ENCODE measurements at regions not wholly inside any gene's neighbourhood (a gene's known extent, or its start where the extent isn't known, plus 50 kb on each side); places are given as distances from the start of the nearest gene placed in this dataset.

GRCh38 chr4:114383067-114383466 lies 215.5 kb upstream of the UGT8 start:
- Histone ChIP-seq H3K27ac (no peak overlapping the region), H3K4me1 (no peaks in the 10 kb centered on the region), H3K36me3 (ENCODE audit: low read depth, missing control alignments) (no peaks in the 10 kb centered on the region), H3K4me3 (no peak overlapping the region), H3K27me3 (no peaks in the 10 kb centered on the region), H3K9me3 (no peaks in the 10 kb centered on the region)
- TF ChIP-seq POLR2A (IDR thresholded peaks at IDR 0.05): no peak
- TF ChIP-seq CTCF (IDR thresholded peaks at IDR 0.05): no peak
- WGBS, 2 donors: 90 to 92% methylated on average over 4 of the region's 4 CpGs
- intact Hi-C loops (cut with DNase I; ENCODE audit: low total_unique reads): loop anchor here (10.0 kb wide), 1 partner anchor 272 kb away; no protein-coding TSS in a partner anchor
- no peak for DNase-seq

GRCh38 chr4:114383721-114384120 lies 214.9 kb upstream of the UGT8 start:
- H3K27ac ChIP-seq: no peak overlapping the region
- WGBS, 2 donors: 64 to 67% methylated on average over 1 of the region's 1 CpG
- no peaks in the 10 kb centered on the region for H3K4me1 ChIP-seq
- no peaks in the 10 kb centered on the region for H3K27me3 ChIP-seq
- no peak for DNase-seq
- H3K4me3 ChIP-seq: no peak overlapping the region
- TF ChIP-seq CTCF (IDR thresholded peaks at IDR 0.05) (no peak), POLR2A (IDR thresholded peaks at IDR 0.05) (no peak)
- intact Hi-C loops (cut with DNase I; ENCODE audit: low total_unique reads): loop anchor here (10.0 kb wide), 1 partner anchor 271 kb away; no protein-coding TSS in a partner anchor
- no peaks in the 10 kb centered on the region for H3K36me3 ChIP-seq (ENCODE audit: low read depth, missing control alignments)
- H3K9me3 ChIP-seq: no peaks in the 10 kb centered on the region

GRCh38 chr4:114384629-114385028 lies 214.0 kb upstream of the UGT8 start:
- no peaks in the 10 kb centered on the region for H3K36me3 ChIP-seq (ENCODE audit: low read depth, missing control alignments)
- H3K4me3 ChIP-seq: no peak overlapping the region
- no peak for DNase-seq
- no peak overlapping the region for H3K27ac ChIP-seq
- H3K27me3 ChIP-seq: no peaks in the 10 kb centered on the region
- intact Hi-C loops (cut with DNase I; ENCODE audit: low total_unique reads): loop anchor here (10.0 kb wide), 1 partner anchor 270 kb away; no protein-coding TSS in a partner anchor
- no peaks in the 10 kb centered on the region for H3K9me3 ChIP-seq
- no peaks in the 10 kb centered on the region for H3K4me1 ChIP-seq
- 21 to 23% methylated on average over 4 of the region's 4 CpGs for WGBS, 2 donors
- no peak for TF ChIP-seq POLR2A (IDR thresholded peaks at IDR 0.05)
- peak in 1 of 3 experiments; percentile 35 for TF ChIP-seq CTCF (IDR thresholded peaks at IDR 0.05)

GRCh38 chr4:114385195-114385985 lies 213.2 kb upstream of the UGT8 start:
- no peak overlapping the region for H3K4me3 ChIP-seq
- no peak for TF ChIP-seq CTCF (IDR thresholded peaks at IDR 0.05)
- no peak for TF ChIP-seq POLR2A (IDR thresholded peaks at IDR 0.05)
- H3K27ac ChIP-seq: no peak overlapping the region
- no peaks in the 10 kb centered on the region for H3K27me3 ChIP-seq
- intact Hi-C loops (cut with DNase I; ENCODE audit: low total_unique reads): loop anchor here (10.0 kb wide), 1 partner anchor 269 kb away; no protein-coding TSS in a partner anchor
- no peaks in the 10 kb centered on the region for H3K9me3 ChIP-seq
- no peaks in the 10 kb centered on the region for H3K4me1 ChIP-seq
- no peaks in the 10 kb centered on the region for H3K36me3 ChIP-seq (ENCODE audit: low read depth, missing control alignments)
- 80 to 88% methylated on average over 9 of the region's 9 CpGs for WGBS, 2 donors
- no peak for DNase-seq

All from testis (tissue), 2 donors.